ENCODE measurements at regions not wholly inside any gene's neighbourhood (a gene's known extent, or its start where the extent isn't known, plus 50 kb on each side); places are given as distances from the start of the nearest gene placed in this dataset.

DNA sequence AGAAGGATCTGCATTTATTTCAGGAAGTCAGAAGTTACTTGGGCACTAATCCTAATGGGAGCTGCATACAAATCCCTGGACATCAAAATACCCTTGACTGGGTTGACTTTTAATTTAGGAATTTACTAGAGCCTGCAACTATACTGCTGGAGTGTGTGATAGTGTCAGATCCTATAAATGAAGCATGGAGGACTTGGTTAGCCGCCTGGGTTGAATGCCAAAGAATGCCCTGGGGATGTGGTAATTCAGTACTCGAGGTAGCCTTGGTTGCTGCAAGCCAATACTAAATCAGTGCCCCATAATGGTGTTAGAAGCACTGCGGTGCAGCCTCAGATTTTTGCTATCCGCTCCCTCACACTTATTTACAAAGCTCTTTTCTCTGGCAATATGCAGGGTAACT, 184.9 kb downstream of the CAPZA3 start:
- ChIA-PET POLR2A (ENCODE audit: unreplicated experiment) (no interaction called here), CTCF (no interaction called here)
- Histone ChIP-seq H4K20me1 (ENCODE audit: low read length) (no peaks in the 10 kb centered on the region), H3K9me2 (replicated peaks; ENCODE audit: low read length) (no peaks in the 10 kb centered on the region), H3F3A (ENCODE audit: low read length, unreplicated experiment) (no peaks in the 10 kb centered on the region), H3K36me3 (ENCODE audit: low read depth, low read length) (no peaks in the 10 kb centered on the region), H2AFZ (ENCODE audit: low read length) (no peak overlapping the region), H3K27ac (ENCODE audit: low read length) (no peak overlapping the region), H3K4me2 (ENCODE audit: low read length) (no peak overlapping the region), H3K9me3 (ENCODE audit: low read length) (no peaks in the 10 kb centered on the region), H3K9ac (ENCODE audit: low read length) (no peak overlapping the region), H3K79me2 (ENCODE audit: low read length) (no peaks in the 10 kb centered on the region), H3K4me3 (ENCODE audit: low read length) (no peak overlapping the region), H3K27me3 (ENCODE audit: low read length) (no peaks in the 10 kb centered on the region), H3K4me1 (ENCODE audit: insufficient read depth, low read length) (no peaks in the 10 kb centered on the region)
- no peak for DNase-seq
- no peak for ATAC-seq
- TF ChIP-seq CTCF (conservative IDR thresholded peaks at IDR 0.05; ENCODE audit: low read depth, low read length) (no peak), EZH2 (IDR thresholded peaks at IDR 0.05; ENCODE audit: low read length, unreplicated experiment) (no peak), EZH2phosphoT487 (IDR thresholded peaks at IDR 0.05; ENCODE audit: borderline replicate concordance, low read length) (no peak)
- intact Hi-C loops (cut with micrococcal nuclease), result no loop called here
- no TSS peak for BruUV-seq (replicated peaks)

DNA sequence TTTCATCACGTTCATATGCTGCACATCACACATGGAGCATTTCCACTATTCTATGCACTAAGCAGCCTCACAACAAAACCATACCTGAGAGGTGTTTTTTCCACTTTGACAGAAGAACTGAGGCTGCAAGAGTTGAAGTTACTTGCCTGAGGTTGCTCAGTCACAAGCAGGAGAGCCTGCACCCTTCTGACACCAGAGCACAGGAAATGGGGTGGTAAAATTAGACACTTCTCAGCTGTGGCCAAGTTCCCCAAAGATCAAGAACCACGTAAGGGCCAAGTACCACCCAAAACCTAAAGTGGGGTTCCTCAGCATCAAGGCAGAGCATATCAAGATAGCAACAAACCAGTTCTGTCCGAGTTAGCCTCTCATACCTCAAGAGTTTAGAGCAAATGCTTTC, 185.8 kb downstream of the CAPZA3 start:
- Histone ChIP-seq H3K9me2 (replicated peaks; ENCODE audit: low read length) (no peaks in the 10 kb centered on the region), H3K36me3 (ENCODE audit: low read depth, low read length) (no peaks in the 10 kb centered on the region), H3K27me3 (ENCODE audit: low read length) (no peaks in the 10 kb centered on the region), H2AFZ (ENCODE audit: low read length) (no peak overlapping the region), H3K4me2 (ENCODE audit: low read length) (no peak overlapping the region), H3K9ac (ENCODE audit: low read length) (no peak overlapping the region), H3K4me1 (ENCODE audit: insufficient read depth, low read length) (no peaks in the 10 kb centered on the region), H3K9me3 (ENCODE audit: low read length) (no peaks in the 10 kb centered on the region), H3K79me2 (ENCODE audit: low read length) (no peaks in the 10 kb centered on the region), H4K20me1 (ENCODE audit: low read length) (no peaks in the 10 kb centered on the region), H3F3A (ENCODE audit: low read length, unreplicated experiment) (no peaks in the 10 kb centered on the region), H3K27ac (ENCODE audit: low read length) (no peak overlapping the region), H3K4me3 (ENCODE audit: low read length) (no peak overlapping the region)
- ChIA-PET POLR2A (ENCODE audit: unreplicated experiment) (no interaction called here), CTCF (no interaction called here)
- intact Hi-C loops (cut with micrococcal nuclease), result no loop called here
- no TSS peak for BruUV-seq (replicated peaks)
- TF ChIP-seq EZH2 (IDR thresholded peaks at IDR 0.05; ENCODE audit: low read length, unreplicated experiment) (no peak), CTCF (conservative IDR thresholded peaks at IDR 0.05; ENCODE audit: low read depth, low read length) (no peak), EZH2phosphoT487 (IDR thresholded peaks at IDR 0.05; ENCODE audit: borderline replicate concordance, low read length) (no peak)
- DNase-seq, result no peak
- no peak for ATAC-seq

DNA sequence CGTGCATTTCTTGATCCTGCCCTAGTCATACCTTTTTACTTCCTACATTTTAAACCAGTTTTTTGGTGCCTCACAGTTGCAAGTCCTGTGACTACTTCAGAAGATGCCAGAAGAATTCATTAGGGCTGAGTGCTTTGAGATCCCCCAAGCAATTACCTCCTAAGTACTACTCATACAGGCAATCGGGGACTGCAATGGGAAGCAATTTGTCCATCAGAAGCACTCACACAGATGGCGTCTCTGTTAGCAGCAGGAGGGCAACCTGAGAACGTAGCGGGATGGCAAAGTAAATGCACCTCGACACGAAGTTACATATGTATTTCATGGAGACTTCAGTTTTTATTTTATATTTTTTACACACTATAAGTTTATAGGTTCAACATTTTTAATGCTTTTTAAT, 188.3 kb downstream of the CAPZA3 start:
- DNase-seq (no peak), ATAC-seq (no peak)
- Histone ChIP-seq H3K27me3 (ENCODE audit: low read length) (no peaks in the 10 kb centered on the region), H2AFZ (ENCODE audit: low read length) (no peak overlapping the region), H3F3A (ENCODE audit: low read length, unreplicated experiment) (no peaks in the 10 kb centered on the region), H3K9me3 (ENCODE audit: low read length) (no peaks in the 10 kb centered on the region), H3K79me2 (ENCODE audit: low read length) (no peaks in the 10 kb centered on the region), H3K9ac (ENCODE audit: low read length) (no peak overlapping the region), H3K9me2 (replicated peaks; ENCODE audit: low read length) (no peaks in the 10 kb centered on the region), H3K4me1 (ENCODE audit: insufficient read depth, low read length) (no peaks in the 10 kb centered on the region), H4K20me1 (ENCODE audit: low read length) (no peaks in the 10 kb centered on the region), H3K27ac (ENCODE audit: low read length) (no peak overlapping the region), H3K4me3 (ENCODE audit: low read length) (no peak overlapping the region), H3K4me2 (ENCODE audit: low read length) (no peak overlapping the region), H3K36me3 (ENCODE audit: low read depth, low read length) (no peaks in the 10 kb centered on the region)
- CTCF ChIA-PET, result no interaction called here
- TF ChIP-seq CTCF (conservative IDR thresholded peaks at IDR 0.05; ENCODE audit: low read depth, low read length) (no peak), EZH2phosphoT487 (IDR thresholded peaks at IDR 0.05; ENCODE audit: borderline replicate concordance, low read length) (no peak), EZH2 (IDR thresholded peaks at IDR 0.05; ENCODE audit: low read length, unreplicated experiment) (no peak)
- intact Hi-C loops (cut with micrococcal nuclease), result no loop called here
- POLR2A ChIA-PET (ENCODE audit: unreplicated experiment), result no interaction called here
- BruUV-seq (replicated peaks), result no TSS peak

Data from PC-3 (cell line).